ENCODE measurements at regions not wholly inside any gene's neighbourhood (a gene's known extent, or its start where the extent isn't known, plus 50 kb on each side); places are given as distances from the start of the nearest gene placed in this dataset.
"Not testable (repeated sequence)": the region's sequence is repeated elsewhere in the genome, so short reads cannot be mapped to it uniquely, and the experiment has no call there.

- H3K36me3 Mint-ChIP-seq, result peaks cover 43% of the 10 kb centered on the region
- H3K4me3 Mint-ChIP-seq, result no peak overlapping the region
- no peaks in the 10 kb centered on the region for H3K27me3 Mint-ChIP-seq
- no peak overlapping the region for H3K27ac Mint-ChIP-seq
- no peaks in the 10 kb centered on the region for H3K4me1 Mint-ChIP-seq
- H3K9me3 Mint-ChIP-seq, result peaks cover 8% of the 10 kb centered on the region
- DNase-seq, result no peak
Measured at GRCh38 chrX:102784550-102784949, 64.0 kb downstream of the GPRASP3 start.

- no peaks in the 10 kb centered on the region for H3K4me1 Mint-ChIP-seq
- no peaks in the 10 kb centered on the region for H3K27me3 Mint-ChIP-seq
- peaks cover 36% of the 10 kb centered on the region for H3K36me3 Mint-ChIP-seq
- H3K4me3 Mint-ChIP-seq, result no peak overlapping the region
- H3K27ac Mint-ChIP-seq, result no peak overlapping the region
- DNase-seq, result no peak
- peaks cover 11% of the 10 kb centered on the region for H3K9me3 Mint-ChIP-seq
Measured at GRCh38 chrX:102787283-102787682, 66.7 kb downstream of the GPRASP3 start.

- no peak for DNase-seq
- Mint-ChIP-seq H3K27ac (no peak overlapping the region), H3K4me1 (no peaks in the 10 kb centered on the region), H3K36me3 (no peaks in the 10 kb centered on the region), H3K9me3 (no peaks in the 10 kb centered on the region), H3K27me3 (no peaks in the 10 kb centered on the region), H3K4me3 (no peak overlapping the region)
Measured at GRCh38 chrX:102808336-102808735, 87.8 kb downstream of the GPRASP3 start.

GRCh38 chrX:102818269-102818668 is 97.7 kb downstream of the GPRASP3 start:
- not testable (repeated sequence) for H3K27ac Mint-ChIP-seq, H3K4me1 Mint-ChIP-seq, H3K9me3 Mint-ChIP-seq, H3K4me3 Mint-ChIP-seq, H3K27me3 Mint-ChIP-seq, DNase-seq
- H3K36me3 Mint-ChIP-seq, result peaks cover 38% of the 10 kb centered on the region

GRCh38 chrX:102832661-102833060 is 104.4 kb upstream of the RAB40AL start:
- H3K4me1 Mint-ChIP-seq, result no peaks in the 10 kb centered on the region
- H3K9me3 Mint-ChIP-seq, result no peaks in the 10 kb centered on the region
- DNase-seq, result no peak
- no peak overlapping the region for H3K27ac Mint-ChIP-seq
- no peaks in the 10 kb centered on the region for H3K27me3 Mint-ChIP-seq
- no peak overlapping the region for H3K4me3 Mint-ChIP-seq
- H3K36me3 Mint-ChIP-seq, result peaks cover 17% of the 10 kb centered on the region

GRCh38 chrX:102833136-102833535 is 103.9 kb upstream of the RAB40AL start:
- Mint-ChIP-seq H3K4me3 (no peak overlapping the region), H3K4me1 (no peaks in the 10 kb centered on the region), H3K27me3 (no peaks in the 10 kb centered on the region)

GRCh38 chrX:102835504-102836146 is 101.4 kb upstream of the RAB40AL start:
- no peaks in the 10 kb centered on the region for H3K9me3 Mint-ChIP-seq
- no peaks in the 10 kb centered on the region for H3K27me3 Mint-ChIP-seq
- DNase-seq, result no peak
- H3K36me3 Mint-ChIP-seq, result peaks cover 9% of the 10 kb centered on the region
- H3K27ac Mint-ChIP-seq, result no peak overlapping the region
- H3K4me1 Mint-ChIP-seq, result no peaks in the 10 kb centered on the region
- H3K4me3 Mint-ChIP-seq, result no peak overlapping the region

More at GRCh38 chrX:102833136-102833535, 103.9 kb upstream of the RAB40AL start:
- Mint-ChIP-seq H3K9me3 (no peaks in the 10 kb centered on the region), H3K36me3 (peaks cover 13% of the 10 kb centered on the region), H3K27ac (no peak overlapping the region)
- no peak for DNase-seq

- Mint-ChIP-seq H3K27me3 (no peaks in the 10 kb centered on the region), H3K4me1 (no peaks in the 10 kb centered on the region), H3K4me3 (no peak overlapping the region), H3K36me3 (no peaks in the 10 kb centered on the region), H3K27ac (no peak overlapping the region), H3K9me3 (no peaks in the 10 kb centered on the region)
- DNase-seq, result no peak
Measured at GRCh38 chrX:102837847-102838246, 99.2 kb upstream of the RAB40AL start.

GRCh38 chrX:102840871-102841705 is 96.0 kb upstream of the RAB40AL start:
- Mint-ChIP-seq H3K9me3 (no peaks in the 10 kb centered on the region), H3K27ac (no peak overlapping the region)

GRCh38 chrX:102841706-102842003 is 95.4 kb upstream of the RAB40AL start:
- no peak for DNase-seq
- Mint-ChIP-seq H3K4me3 (no peak overlapping the region), H3K9me3 (no peaks in the 10 kb centered on the region), H3K27me3 (no peaks in the 10 kb centered on the region), H3K36me3 (no peaks in the 10 kb centered on the region), H3K4me1 (no peaks in the 10 kb centered on the region), H3K27ac (no peak overlapping the region)

More at GRCh38 chrX:102840871-102841705, 96.0 kb upstream of the RAB40AL start:
- Mint-ChIP-seq H3K27me3 (no peaks in the 10 kb centered on the region), H3K36me3 (no peaks in the 10 kb centered on the region), H3K4me1 (no peaks in the 10 kb centered on the region), H3K4me3 (no peak overlapping the region)
- DNase-seq, result no peak

GRCh38 chrX:102845020-102845419 is 92.1 kb upstream of the RAB40AL start:
- DNase-seq, result no peak
- no peak overlapping the region for H3K4me3 Mint-ChIP-seq
- H3K36me3 Mint-ChIP-seq, result no peaks in the 10 kb centered on the region
- H3K27me3 Mint-ChIP-seq, result no peaks in the 10 kb centered on the region
- H3K9me3 Mint-ChIP-seq, result no peaks in the 10 kb centered on the region
- no peak overlapping the region for H3K27ac Mint-ChIP-seq
- H3K4me1 Mint-ChIP-seq, result no peaks in the 10 kb centered on the region

- H3K4me3 Mint-ChIP-seq, result no peak overlapping the region
- H3K4me1 Mint-ChIP-seq, result no peaks in the 10 kb centered on the region
- no peaks in the 10 kb centered on the region for H3K36me3 Mint-ChIP-seq
- no peak for DNase-seq
- no peaks in the 10 kb centered on the region for H3K27me3 Mint-ChIP-seq
- H3K27ac Mint-ChIP-seq, result no peak overlapping the region
- no peaks in the 10 kb centered on the region for H3K9me3 Mint-ChIP-seq
Measured at GRCh38 chrX:102846544-102847236, 90.4 kb upstream of the RAB40AL start.

GRCh38 chrX:102847362-102847761 is 89.7 kb upstream of the RAB40AL start:
- no peak overlapping the region for H3K4me3 Mint-ChIP-seq
- no peaks in the 10 kb centered on the region for H3K4me1 Mint-ChIP-seq
- no peaks in the 10 kb centered on the region for H3K27me3 Mint-ChIP-seq
- H3K27ac Mint-ChIP-seq, result no peak overlapping the region
- no peaks in the 10 kb centered on the region for H3K36me3 Mint-ChIP-seq
- DNase-seq, result no peak
- no peaks in the 10 kb centered on the region for H3K9me3 Mint-ChIP-seq

GRCh38 chrX:102849396-102849795 is 87.7 kb upstream of the RAB40AL start:
- Mint-ChIP-seq H3K4me1 (no peaks in the 10 kb centered on the region), H3K36me3 (peaks cover 5% of the 10 kb centered on the region), H3K4me3 (no peak overlapping the region), H3K27me3 (no peaks in the 10 kb centered on the region), H3K9me3 (no peaks in the 10 kb centered on the region), H3K27ac (no peak overlapping the region)
- DNase-seq, result no peak

GRCh38 chrX:102858826-102859549 is 78.1 kb upstream of the RAB40AL start:
- DNase-seq, H3K27ac Mint-ChIP-seq, H3K4me3 Mint-ChIP-seq: not testable (repeated sequence)

More at GRCh38 chrX:102858826-102859549, 78.1 kb upstream of the RAB40AL start:
- not testable (repeated sequence) for H3K4me1 Mint-ChIP-seq, H3K36me3 Mint-ChIP-seq, H3K27me3 Mint-ChIP-seq, H3K9me3 Mint-ChIP-seq
